ACC112 (cell line): ENCODE measurements at regions not wholly inside any gene's neighbourhood (a gene's known extent, or its start where the extent isn't known, plus 50 kb on each side); places are given as distances from the start of the nearest gene placed in this dataset.

Experiments used
- H2AFZ ChIP-seq: fragments of 200-600 bp; sonication (generic); one replicate; pipeline ENCODE4 v1.6.0; 2017; ENCODE audit warnings: antibody characterized with exemption, low read length; ENCODE audit not compliant: unreplicated experiment
- H3K27ac ChIP-seq: fragments of 200-600 bp; sonication (generic); 2 replicates; pipeline ENCODE4 v1.5.1; 2014; ENCODE audit warnings: low read depth, mild to moderate bottlenecking, antibody characterized with exemption, low read length, moderate library complexity
- H3K27me3 ChIP-seq: fragments of 200-600 bp; sonication (generic); 2 replicates; pipeline ENCODE4 v1.6.1; 2014; ENCODE audit warnings: mild to moderate bottlenecking, antibody characterized with exemption, low read length, moderate library complexity, mixed read lengths; ENCODE audit not compliant: insufficient read depth
- H3K36me3 ChIP-seq: fragments of 200-600 bp; sonication (generic); 2 replicates; pipeline ENCODE4 v1.6.1; 2016; ENCODE audit warnings: mild to moderate bottlenecking, antibody characterized with exemption, low read length, moderate library complexity, mixed read lengths; ENCODE audit not compliant: insufficient read depth
- H3K4me1 ChIP-seq: fragments of 200-600 bp; sonication (generic); one replicate; pipeline ENCODE4 v1.6.1; 2016; ENCODE audit warnings: low read length, mixed read lengths; ENCODE audit not compliant: insufficient read depth, unreplicated experiment, control insufficient read depth
- H3K4me3 ChIP-seq: fragments of 200-600 bp; sonication (generic); 2 replicates; pipeline ENCODE4 v1.5.1; 2014; ENCODE audit warnings: mild to moderate bottlenecking, low read depth, low read length
- H3K79me2 ChIP-seq: fragments of 200-600 bp; sonication (generic); one replicate; pipeline ENCODE4 v1.6.0; 2016; ENCODE audit warnings: low read length; ENCODE audit not compliant: control insufficient read depth, unreplicated experiment, insufficient read depth

- H3K36me3 ChIP-seq, result no peaks in the 10 kb centered on the region
- no peaks in the 10 kb centered on the region for H3K27me3 ChIP-seq
- H3K4me3 ChIP-seq, result no peak overlapping the region
- no peaks in the 10 kb centered on the region for H3K79me2 ChIP-seq
- no peaks in the 10 kb centered on the region for H3K4me1 ChIP-seq
- H3K27ac ChIP-seq, result no peak overlapping the region
- no peak overlapping the region for H2AFZ ChIP-seq
Observed at GRCh38 chr6:163651426-163651825, 236.9 kb downstream of the QKI start.

GRCh38 chr6:163648868-163649267 is 234.3 kb downstream of the QKI start:
- Histone ChIP-seq H3K4me3 (no peak overlapping the region), H3K79me2 (no peaks in the 10 kb centered on the region), H3K4me1 (no peaks in the 10 kb centered on the region), H2AFZ (no peak overlapping the region), H3K36me3 (no peaks in the 10 kb centered on the region), H3K27ac (no peak overlapping the region), H3K27me3 (no peaks in the 10 kb centered on the region)

DNA sequence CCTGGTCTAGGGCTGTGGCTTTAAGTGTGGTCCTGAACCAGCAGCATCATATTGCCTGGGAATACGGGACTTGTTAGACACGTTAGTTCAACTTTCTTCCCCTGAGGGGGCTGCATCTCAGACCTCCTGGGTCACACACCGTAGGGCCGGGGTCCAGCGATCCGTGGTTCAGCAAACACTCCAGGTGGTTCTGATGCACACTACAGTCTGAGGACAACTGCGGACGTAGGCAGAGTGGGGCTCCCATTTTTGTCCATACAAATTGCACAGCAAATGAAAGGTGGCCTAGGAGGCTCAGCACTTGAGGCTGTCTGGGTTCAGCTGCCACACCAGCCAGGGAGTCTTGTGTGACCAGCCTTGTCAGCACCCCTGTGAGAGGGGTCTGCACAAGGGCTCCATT is 233.1 kb downstream of the QKI start:
- Histone ChIP-seq H3K4me1 (no peaks in the 10 kb centered on the region), H3K36me3 (no peaks in the 10 kb centered on the region), H3K27me3 (no peaks in the 10 kb centered on the region), H3K79me2 (no peaks in the 10 kb centered on the region), H2AFZ (no peak overlapping the region), H3K4me3 (no peak overlapping the region), H3K27ac (no peak overlapping the region)

DNA sequence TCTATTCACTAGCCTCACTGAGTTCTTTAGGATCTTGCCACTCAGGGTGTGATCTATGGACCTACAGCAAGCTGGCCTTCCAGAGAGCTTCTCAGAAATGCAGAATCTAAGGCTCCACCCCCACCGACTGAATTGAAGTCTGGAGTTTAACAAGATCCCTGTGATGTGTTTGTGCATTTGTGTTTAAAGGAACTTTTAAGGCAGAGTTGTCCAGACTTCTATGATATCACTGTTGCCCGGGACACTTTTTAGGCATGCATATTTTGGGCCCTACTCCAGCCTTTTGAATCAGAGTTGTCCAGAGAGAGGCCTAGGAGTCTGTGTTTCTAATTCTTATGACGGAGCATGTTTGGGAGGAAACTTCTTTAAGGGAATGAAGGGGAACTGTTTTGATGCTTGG is 232.3 kb downstream of the QKI start:
- no peaks in the 10 kb centered on the region for H3K27me3 ChIP-seq
- no peaks in the 10 kb centered on the region for H3K36me3 ChIP-seq
- no peaks in the 10 kb centered on the region for H3K4me1 ChIP-seq
- no peak overlapping the region for H3K27ac ChIP-seq
- H3K4me3 ChIP-seq, result no peak overlapping the region
- H2AFZ ChIP-seq, result no peak overlapping the region
- no peaks in the 10 kb centered on the region for H3K79me2 ChIP-seq

DNA sequence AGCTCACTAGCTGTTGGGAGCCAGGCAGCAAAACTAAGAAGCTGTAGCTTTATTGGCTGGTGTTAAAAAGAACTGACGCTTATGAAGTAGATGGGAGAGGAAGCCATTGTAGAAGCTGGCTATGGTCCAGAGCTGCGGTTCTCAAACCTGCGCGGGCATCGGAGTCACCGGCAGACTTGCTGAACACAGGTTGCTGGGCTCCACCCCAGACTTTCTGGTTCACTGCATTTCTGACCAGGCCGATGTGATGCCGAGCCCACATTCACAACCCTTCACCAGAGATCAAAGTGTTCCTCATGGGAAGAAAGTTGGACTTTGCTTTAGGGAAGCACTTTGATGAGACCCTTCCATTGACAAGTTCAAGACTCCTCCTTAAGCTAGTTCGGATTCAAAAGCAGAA is 231.6 kb downstream of the QKI start:
- H3K27me3 ChIP-seq, result no peaks in the 10 kb centered on the region
- H3K4me3 ChIP-seq, result no peak overlapping the region
- no peaks in the 10 kb centered on the region for H3K4me1 ChIP-seq
- H3K79me2 ChIP-seq, result no peaks in the 10 kb centered on the region
- no peak overlapping the region for H2AFZ ChIP-seq
- H3K27ac ChIP-seq, result no peak overlapping the region
- no peaks in the 10 kb centered on the region for H3K36me3 ChIP-seq

- H3K4me3 ChIP-seq, result no peak overlapping the region
Observed at GRCh38 chr6:163645560-163645959, 231.0 kb downstream of the QKI start.

GRCh38 chr6:163643866-163644265 is 229.3 kb downstream of the QKI start:
- Histone ChIP-seq H3K36me3 (no peaks in the 10 kb centered on the region), H3K79me2 (no peaks in the 10 kb centered on the region), H3K27ac (no peak overlapping the region), H3K4me1 (no peaks in the 10 kb centered on the region), H3K4me3 (no peak overlapping the region), H2AFZ (no peak overlapping the region), H3K27me3 (no peaks in the 10 kb centered on the region)

More at GRCh38 chr6:163645560-163645959, 231.0 kb downstream of the QKI start:
- Histone ChIP-seq H3K36me3 (no peaks in the 10 kb centered on the region), H3K79me2 (no peaks in the 10 kb centered on the region), H3K27me3 (no peaks in the 10 kb centered on the region), H3K4me1 (no peaks in the 10 kb centered on the region), H3K27ac (no peak overlapping the region), H2AFZ (no peak overlapping the region)

DNA sequence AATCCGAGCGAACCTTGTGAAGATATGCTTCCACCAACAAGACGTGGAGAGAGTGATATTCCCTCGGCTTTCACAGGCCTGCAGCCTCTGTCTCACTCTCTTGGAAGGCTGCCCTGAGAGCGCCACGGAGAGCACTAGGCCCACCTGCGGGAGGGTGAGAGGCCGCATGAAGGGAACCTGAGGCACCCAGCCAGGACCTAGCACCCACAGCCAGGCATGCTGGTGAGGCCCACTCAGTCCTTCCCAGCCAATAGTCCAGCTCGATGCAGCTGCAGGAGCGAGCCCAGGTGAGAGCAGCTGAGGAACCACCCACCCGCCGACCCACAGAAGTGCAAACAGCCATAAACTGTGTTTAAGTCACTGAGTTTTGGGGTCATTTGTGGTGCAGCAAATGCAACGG is 227.2 kb downstream of the QKI start:
- no peak overlapping the region for H3K27ac ChIP-seq
- no peaks in the 10 kb centered on the region for H3K79me2 ChIP-seq
- no peaks in the 10 kb centered on the region for H3K27me3 ChIP-seq
- H3K4me1 ChIP-seq, result no peaks in the 10 kb centered on the region
- H2AFZ ChIP-seq, result no peak overlapping the region
- H3K4me3 ChIP-seq, result no peak overlapping the region
- no peaks in the 10 kb centered on the region for H3K36me3 ChIP-seq

GRCh38 chr6:163640641-163641040 is 226.1 kb downstream of the QKI start:
- no peak overlapping the region for H3K27ac ChIP-seq
- H3K27me3 ChIP-seq, result no peaks in the 10 kb centered on the region
- H3K36me3 ChIP-seq, result no peaks in the 10 kb centered on the region
- H2AFZ ChIP-seq, result no peak overlapping the region
- no peaks in the 10 kb centered on the region for H3K4me1 ChIP-seq
- no peak overlapping the region for H3K4me3 ChIP-seq
- H3K79me2 ChIP-seq, result no peaks in the 10 kb centered on the region

- H3K27ac ChIP-seq, result no peak overlapping the region
- H3K4me3 ChIP-seq, result no peak overlapping the region
- no peaks in the 10 kb centered on the region for H3K4me1 ChIP-seq
- H2AFZ ChIP-seq, result no peak overlapping the region
- H3K27me3 ChIP-seq, result no peaks in the 10 kb centered on the region
- H3K36me3 ChIP-seq, result no peaks in the 10 kb centered on the region
- no peaks in the 10 kb centered on the region for H3K79me2 ChIP-seq
Observed at GRCh38 chr6:163637524-163637923, 223.0 kb downstream of the QKI start.

DNA sequence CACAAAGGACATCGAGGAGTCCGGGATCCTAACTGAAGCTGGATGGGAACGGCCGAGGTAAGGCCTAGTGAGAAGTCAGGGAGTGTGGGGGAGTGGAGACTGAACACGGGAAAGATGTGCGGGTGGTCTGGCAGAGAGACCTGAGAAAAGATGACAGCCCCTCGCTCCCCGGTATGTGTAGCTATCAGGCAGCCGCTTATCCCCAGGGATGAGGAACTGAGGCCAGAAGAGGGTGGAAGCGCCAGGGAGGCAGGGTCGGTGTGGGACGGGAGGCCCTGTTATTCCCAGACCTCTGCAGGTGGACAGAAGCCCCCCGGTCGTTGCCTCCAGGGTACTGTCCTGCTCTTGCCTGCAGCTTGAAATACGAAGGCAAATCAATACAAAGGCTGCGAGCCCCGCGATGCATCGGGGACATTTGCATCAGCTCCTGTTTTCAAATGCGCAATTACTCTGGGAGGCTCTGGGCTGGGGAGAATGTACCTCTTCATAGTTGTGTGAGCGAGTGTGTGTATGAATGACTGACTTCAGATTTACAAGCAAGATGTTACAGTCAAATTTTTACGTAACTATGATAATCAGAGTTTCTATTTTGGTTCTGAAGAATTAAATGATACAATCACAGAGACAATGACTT is 221.3 kb downstream of the QKI start:
- Histone ChIP-seq H3K27me3 (no peaks in the 10 kb centered on the region), H3K4me1 (no peaks in the 10 kb centered on the region)

More for the DNA sequence above, 221.3 kb downstream of the QKI start:
- Histone ChIP-seq H3K4me3 (no peak overlapping the region), H2AFZ (no peak overlapping the region), H3K27ac (no peak overlapping the region), H3K79me2 (no peaks in the 10 kb centered on the region), H3K36me3 (no peaks in the 10 kb centered on the region)
